ENCODE measurements at regions not wholly inside any gene's neighbourhood (a gene's known extent, or its start where the extent isn't known, plus 50 kb on each side); places are given as distances from the start of the nearest gene placed in this dataset.

GRCh38 chr7:94344826-94345225 is 49.9 kb upstream of the COL1A2 start:
- H3K36me3 Mint-ChIP-seq, result no peaks in the 10 kb centered on the region
- no peaks in the 10 kb centered on the region for H3K27me3 Mint-ChIP-seq
- H3K9me3 Mint-ChIP-seq, result no peaks in the 10 kb centered on the region
- Histone ChIP-seq H3K4me1 (ENCODE audit: control insufficient read depth, insufficient read depth, low read length, poor library complexity, severe bottlenecking) (no peaks in the 10 kb centered on the region), H3K9me3 (ENCODE audit: control insufficient read depth in 2 of 2, low read length in 2 of 2) (no peaks in the 10 kb centered on the region), H3K27me3 (ENCODE audit: control insufficient read depth, insufficient read depth, low read length) (no peaks in the 10 kb centered on the region), H3K27ac (ENCODE audit: insufficient read depth, low read length, poor library complexity, severe bottlenecking) (no peak overlapping the region), H3K36me3 (ENCODE audit: control insufficient read depth, insufficient read depth, low read length) (no peaks in the 10 kb centered on the region), H3K4me3 (ENCODE audit: low read depth, low read length) (no peak overlapping the region)
- no peak overlapping the region for H3K4me3 Mint-ChIP-seq
- no peaks in the 10 kb centered on the region for H3K4me1 Mint-ChIP-seq
- no peak for ATAC-seq (ENCODE audit: low read depth in 2 of 2)
- H3K27ac Mint-ChIP-seq, result no peak overlapping the region
- DNase-seq, result no peak
